SK-N-MC (cell line): ENCODE measurements at regions not wholly inside any gene's neighbourhood (a gene's known extent, or its start where the extent isn't known, plus 50 kb on each side); places are given as distances from the start of the nearest gene placed in this dataset.

ENCODE experiments used
- EZH2 ChIP-seq: fragments of 200-600 bp; sonication (generic); IDR thresholded peaks from one replicate; pipeline ENCODE4 v1.6.1; 2017; ENCODE audit warnings: antibody characterized with exemption
- POLR2AphosphoS5 ChIP-seq: IDR thresholded peaks from 2 replicates; pipeline ENCODE4 v1.6.1; 2012; ENCODE audit warnings: mild to moderate bottlenecking, low read depth, low read length, borderline replicate concordance

DNA sequence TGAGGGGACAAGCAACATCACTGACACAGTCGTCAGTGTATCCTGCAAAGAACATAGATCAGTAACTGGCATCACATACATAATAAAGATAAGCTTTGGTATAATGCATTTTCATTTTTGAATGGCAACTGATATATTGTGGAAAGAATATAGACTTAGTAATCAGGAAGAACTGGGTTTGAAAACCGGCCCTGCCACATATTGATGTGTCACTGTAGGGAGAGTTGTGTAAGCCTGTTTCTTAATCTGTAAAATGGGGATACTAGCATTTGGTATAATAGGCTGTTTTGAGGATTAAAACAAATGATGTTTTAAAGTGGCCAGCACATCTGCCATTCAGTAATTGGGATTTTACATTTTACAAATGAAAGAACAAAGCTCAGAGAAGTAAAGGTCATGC, 277.8 kb upstream of the CNTNAP5 start:
- TF ChIP-seq EZH2, result no peak
- no peak for TF ChIP-seq POLR2AphosphoS5
